ENCODE measurements at regions not wholly inside any gene's neighbourhood (a gene's known extent, or its start where the extent isn't known, plus 50 kb on each side); places are given as distances from the start of the nearest gene placed in this dataset.

- Histone ChIP-seq H3K4me1 (ENCODE audit: control insufficient read depth in 1 of 2, insufficient read depth in 2 of 2, low read length in 2 of 2) (no peaks in the 10 kb centered on the region), H3K27me3 (ENCODE audit: control insufficient read depth in 1 of 2, insufficient read depth in 2 of 2, low read length in 1 of 2) (no peaks in the 10 kb centered on the region), H3K27ac (ENCODE audit: low read depth in 1 of 2, low read length in 2 of 2) (no peak overlapping the region), H3K4me3 (ENCODE audit: low read length in 2 of 2) (no peak overlapping the region), H3K36me3 (ENCODE audit: control insufficient read depth in 1 of 2, insufficient read depth in 2 of 2, low read length in 1 of 2) (no peaks in the 10 kb centered on the region), H3K9me3 (ENCODE audit: control insufficient read depth, low read length) (no peaks in the 10 kb centered on the region)
- 69 to 77% methylated on average over 12 of the region's 12 CpGs for WGBS, 2 donors
- peak in 1 of 2 donors; percentile 53 for DNase-seq
- intact Hi-C loops (cut with DNase I) = no loop called here
- ATAC-seq (ENCODE audit: low FRiP score) = no peak
These were observed 98.6 kb upstream of the SYT13 start for GRCh38 chr11:45384711-45385241.

GRCh38 chr11:45384016-45384415, 97.9 kb upstream of the SYT13 start:
- no peaks in the 10 kb centered on the region for H3K4me1 ChIP-seq (ENCODE audit: control insufficient read depth in 1 of 2, insufficient read depth in 2 of 2, low read length in 2 of 2)
- H3K27me3 ChIP-seq (ENCODE audit: control insufficient read depth in 1 of 2, insufficient read depth in 2 of 2, low read length in 1 of 2) = no peaks in the 10 kb centered on the region
- H3K9me3 ChIP-seq (ENCODE audit: control insufficient read depth, low read length) = no peaks in the 10 kb centered on the region
- H3K27ac ChIP-seq (ENCODE audit: low read depth in 1 of 2, low read length in 2 of 2) = no peak overlapping the region
- no peak for DNase-seq
- H3K36me3 ChIP-seq (ENCODE audit: control insufficient read depth in 1 of 2, insufficient read depth in 2 of 2, low read length in 1 of 2) = no peaks in the 10 kb centered on the region
- WGBS, 2 donors = 81 to 98% methylated on average over 4 of the region's 4 CpGs
- intact Hi-C loops (cut with DNase I) = no loop called here
- H3K4me3 ChIP-seq (ENCODE audit: low read length in 2 of 2) = no peak overlapping the region
- no peak for ATAC-seq (ENCODE audit: low FRiP score)

- WGBS, 2 donors = 62 to 66% methylated on average over 6 of the region's 6 CpGs
- intact Hi-C loops (cut with DNase I) = no loop called here
- ATAC-seq (ENCODE audit: low FRiP score) (no peak), DNase-seq (peak in 1 of 2 donors; percentile 56)
- Histone ChIP-seq H3K9me3 (ENCODE audit: control insufficient read depth, low read length) (no peaks in the 10 kb centered on the region), H3K27me3 (ENCODE audit: control insufficient read depth in 1 of 2, insufficient read depth in 2 of 2, low read length in 1 of 2) (no peaks in the 10 kb centered on the region), H3K4me3 (ENCODE audit: low read length in 2 of 2) (no peak overlapping the region), H3K36me3 (ENCODE audit: control insufficient read depth in 1 of 2, insufficient read depth in 2 of 2, low read length in 1 of 2) (no peaks in the 10 kb centered on the region), H3K27ac (ENCODE audit: low read depth in 1 of 2, low read length in 2 of 2) (no peak overlapping the region), H3K4me1 (ENCODE audit: control insufficient read depth in 1 of 2, insufficient read depth in 2 of 2, low read length in 2 of 2) (no peaks in the 10 kb centered on the region)
These were observed 97.1 kb upstream of the SYT13 start for GRCh38 chr11:45383224-45383623.

- no peaks in the 10 kb centered on the region for H3K27me3 ChIP-seq (ENCODE audit: control insufficient read depth in 1 of 2, insufficient read depth in 2 of 2, low read length in 1 of 2)
- no peak for DNase-seq
- H3K4me1 ChIP-seq (ENCODE audit: control insufficient read depth in 1 of 2, insufficient read depth in 2 of 2, low read length in 2 of 2) = no peaks in the 10 kb centered on the region
- H3K9me3 ChIP-seq (ENCODE audit: control insufficient read depth, low read length) = no peaks in the 10 kb centered on the region
- H3K4me3 ChIP-seq (ENCODE audit: low read length in 2 of 2) = no peak overlapping the region
- WGBS, 2 donors = 82 to 83% methylated on average over 7 of the region's 7 CpGs
- no peak for ATAC-seq (ENCODE audit: low FRiP score)
- H3K36me3 ChIP-seq (ENCODE audit: control insufficient read depth in 1 of 2, insufficient read depth in 2 of 2, low read length in 1 of 2) = no peaks in the 10 kb centered on the region
- intact Hi-C loops (cut with DNase I) = no loop called here
- H3K27ac ChIP-seq (ENCODE audit: low read depth in 1 of 2, low read length in 2 of 2) = no peak overlapping the region
These were observed 96.2 kb upstream of the SYT13 start for GRCh38 chr11:45382133-45382878.

- intact Hi-C loops (cut with DNase I) = no loop called here
- Histone ChIP-seq H3K36me3 (ENCODE audit: control insufficient read depth in 1 of 2, insufficient read depth in 2 of 2, low read length in 1 of 2) (no peaks in the 10 kb centered on the region), H3K4me3 (ENCODE audit: low read length in 2 of 2) (no peak overlapping the region), H3K9me3 (ENCODE audit: control insufficient read depth, low read length) (no peaks in the 10 kb centered on the region), H3K27ac (ENCODE audit: low read depth in 1 of 2, low read length in 2 of 2) (no peak overlapping the region), H3K27me3 (ENCODE audit: control insufficient read depth in 1 of 2, insufficient read depth in 2 of 2, low read length in 1 of 2) (no peaks in the 10 kb centered on the region), H3K4me1 (ENCODE audit: control insufficient read depth in 1 of 2, insufficient read depth in 2 of 2, low read length in 2 of 2) (no peaks in the 10 kb centered on the region)
- 96 to 99% methylated on average over 6 of the region's 6 CpGs for WGBS, 2 donors
- ATAC-seq (ENCODE audit: low FRiP score) (no peak), DNase-seq (no peak)
These were observed 93.2 kb upstream of the SYT13 start for GRCh38 chr11:45379162-45379863.

- Histone ChIP-seq H3K36me3 (ENCODE audit: control insufficient read depth in 1 of 2, insufficient read depth in 2 of 2, low read length in 1 of 2) (no peaks in the 10 kb centered on the region), H3K9me3 (ENCODE audit: control insufficient read depth, low read length) (no peaks in the 10 kb centered on the region), H3K27ac (ENCODE audit: low read depth in 1 of 2, low read length in 2 of 2) (no peak overlapping the region), H3K27me3 (ENCODE audit: control insufficient read depth in 1 of 2, insufficient read depth in 2 of 2, low read length in 1 of 2) (no peaks in the 10 kb centered on the region), H3K4me1 (ENCODE audit: control insufficient read depth in 1 of 2, insufficient read depth in 2 of 2, low read length in 2 of 2) (no peaks in the 10 kb centered on the region), H3K4me3 (ENCODE audit: low read length in 2 of 2) (no peak overlapping the region)
- intact Hi-C loops (cut with DNase I) = no loop called here
- 84 to 93% methylated on average over 5 to 6 of the region's 6 CpGs for WGBS, 2 donors
- DNase-seq (no peak), ATAC-seq (ENCODE audit: low FRiP score) (no peak)
These were observed 92.4 kb upstream of the SYT13 start for GRCh38 chr11:45378516-45378915.

- Histone ChIP-seq H3K27me3 (ENCODE audit: control insufficient read depth in 1 of 2, insufficient read depth in 2 of 2, low read length in 1 of 2) (no peaks in the 10 kb centered on the region), H3K27ac (ENCODE audit: low read depth in 1 of 2, low read length in 2 of 2) (no peak overlapping the region), H3K36me3 (ENCODE audit: control insufficient read depth in 1 of 2, insufficient read depth in 2 of 2, low read length in 1 of 2) (no peaks in the 10 kb centered on the region), H3K4me3 (ENCODE audit: low read length in 2 of 2) (no peak overlapping the region), H3K9me3 (ENCODE audit: control insufficient read depth, low read length) (no peaks in the 10 kb centered on the region), H3K4me1 (ENCODE audit: control insufficient read depth in 1 of 2, insufficient read depth in 2 of 2, low read length in 2 of 2) (no peaks in the 10 kb centered on the region)
- 75 to 76% methylated on average over 5 of the region's 5 CpGs for WGBS, 2 donors
- intact Hi-C loops (cut with DNase I) = no loop called here
- no peak for DNase-seq
- ATAC-seq (ENCODE audit: low FRiP score) = no peak
These were observed 88.5 kb upstream of the SYT13 start for GRCh38 chr11:45374653-45375059.

- WGBS, 2 donors = 88 to 91% methylated on average over 2 of the region's 2 CpGs
- H3K4me3 ChIP-seq (ENCODE audit: low read length in 2 of 2) = no peak overlapping the region
- H3K27ac ChIP-seq (ENCODE audit: low read depth in 1 of 2, low read length in 2 of 2) = no peak overlapping the region
- H3K36me3 ChIP-seq (ENCODE audit: control insufficient read depth in 1 of 2, insufficient read depth in 2 of 2, low read length in 1 of 2) = no peaks in the 10 kb centered on the region
- no peaks in the 10 kb centered on the region for H3K27me3 ChIP-seq (ENCODE audit: control insufficient read depth in 1 of 2, insufficient read depth in 2 of 2, low read length in 1 of 2)
- intact Hi-C loops (cut with DNase I) = no loop called here
- H3K9me3 ChIP-seq (ENCODE audit: control insufficient read depth, low read length) = no peaks in the 10 kb centered on the region
- ATAC-seq (ENCODE audit: low FRiP score) (no peak), DNase-seq (no peak)
- H3K4me1 ChIP-seq (ENCODE audit: control insufficient read depth in 1 of 2, insufficient read depth in 2 of 2, low read length in 2 of 2) = no peaks in the 10 kb centered on the region
These were observed 88.0 kb upstream of the SYT13 start for GRCh38 chr11:45374130-45374529.

All from aorta (tissue), 5 donors.